H1 (cell line): ENCODE measurements at regions not wholly inside any gene's neighbourhood (a gene's known extent, or its start where the extent isn't known, plus 50 kb on each side); places are given as distances from the start of the nearest gene placed in this dataset.

Experiments
- CTCF ChIA-PET: fragments of 300-600 bp; sonication (Branson Sonifier 250); formaldehyde crosslinking; loops from one replicate; lab custom pipeline; 2021; ENCODE audit not compliant: partially characterized antibody; lab: Charles Lee
- POLR2A ChIA-PET: fragments of 300-600 bp; sonication (Branson Sonifier 250); formaldehyde crosslinking; loops from one replicate; lab custom pipeline; 2021; ENCODE audit warnings: inconsistent platforms; ENCODE audit not compliant: partially characterized antibody; lab: Charles Lee
- DNase-seq, 2 experiments: peaks; one replicate each; pipeline versions ENCODE4 v3.0.0 to v3.0.0-alpha.2; 2010 to 2022; ENCODE audit warnings: low spot score in 2 of 2, low read depth in 1 of 2, mixed read lengths in 1 of 2
- FAIRE-seq: peaks from 2 replicates; lab custom pipeline; 2011; peaks lifted over from hg19 to GRCh38; lab: Jason Lieb, UNC
- H2AFZ ChIP-seq: 2 replicates; pipeline ENCODE4 v1.8.1; 2012; ENCODE audit warnings: low read length, inconsistent platforms
- H2AK5ac ChIP-seq: 2 replicates; pipeline ENCODE4 v1.6.1; 2013; ENCODE audit warnings: low read depth, low read length
- H2BK120ac ChIP-seq: replicated peaks from 2 replicates; pipeline ENCODE3; 2013; ENCODE audit warnings: low read depth, low read length, inconsistent platforms
- H2BK12ac ChIP-seq: 2 replicates; pipeline ENCODE4 v1.6.1; 2013; ENCODE audit warnings: low read depth, low read length
- H2BK15ac ChIP-seq: 2 replicates; pipeline ENCODE4 v1.6.1; 2013; ENCODE audit warnings: low read length
- H2BK20ac ChIP-seq: 2 replicates; pipeline ENCODE4 v1.6.1; 2013; ENCODE audit warnings: low read length
- H2BK5ac ChIP-seq: 2 replicates; pipeline ENCODE4 v1.6.1; 2013; ENCODE audit warnings: low read depth, low read length
- H3K14ac ChIP-seq: 2 replicates; pipeline ENCODE4 v1.6.1; 2013; ENCODE audit warnings: inconsistent platforms; ENCODE audit not compliant: insufficient read length
- H3K18ac ChIP-seq: 2 replicates; pipeline ENCODE4 v1.6.1; 2013; ENCODE audit warnings: low read length; ENCODE audit errors: extremely low read depth
- H3K23ac ChIP-seq: 2 replicates; pipeline ENCODE4 v1.6.1; 2013; ENCODE audit warnings: inconsistent platforms; ENCODE audit not compliant: insufficient read length
- H3K23me2 ChIP-seq: 2 replicates; pipeline ENCODE4 v1.6.1; 2013; ENCODE audit warnings: low read depth, low read length
- H3K27ac ChIP-seq: 2 replicates; pipeline ENCODE4 v1.6.1; 2011; ENCODE audit warnings: low read depth, low read length, inconsistent platforms
- H3K27me3 ChIP-seq, 4 experiments: replicated peaks in 1 of 4; 1 replicate in 1 of 4; 2 replicates in 3 of 4; pipeline versions ENCODE4 v1.6.1 to v1.8.1; 2011 to 2013; ENCODE audit warnings: low read length in 3 of 4, mild to moderate bottlenecking in 3 of 4, inconsistent platforms in 2 of 4, mixed read lengths in 2 of 4, moderate library complexity in 1 of 4; ENCODE audit not compliant: control insufficient read depth in 3 of 4, insufficient read depth in 3 of 4; ENCODE audit errors: extremely low read depth in 1 of 4
- H3K36me3 ChIP-seq, 4 experiments: 2 replicates each; pipeline versions ENCODE4 v1.6.1 to v1.8.1; 2011 to 2013; ENCODE audit warnings: mild to moderate bottlenecking in 4 of 4, low read length in 3 of 4, moderate library complexity in 2 of 4, control low read depth in 1 of 4, inconsistent platforms in 1 of 4; ENCODE audit not compliant: insufficient read depth in 4 of 4, control insufficient read depth in 2 of 4
- H3K4ac ChIP-seq: replicated peaks from 2 replicates; pipeline ENCODE3; 2013; ENCODE audit warnings: low read length, low read depth, mixed read lengths, inconsistent platforms; ENCODE audit not compliant: insufficient read length
- H3K4me1 ChIP-seq, 4 experiments: replicated peaks in 1 of 4; 1 replicate in 1 of 4; 2 replicates in 3 of 4; pipeline versions ENCODE4 v1.6.1 to v1.8.1; 2011 to 2013; ENCODE audit warnings: low read length in 3 of 4, inconsistent platforms in 2 of 4, mixed read lengths in 1 of 4; ENCODE audit not compliant: insufficient read depth in 4 of 4, control insufficient read depth in 3 of 4
- H3K4me2 ChIP-seq, 2 experiments: 2 replicates each; pipeline versions ENCODE4 v1.6.1 to v1.8.1; 2011 to 2013; ENCODE audit warnings: low read depth in 2 of 2, low read length in 2 of 2, control low read depth in 1 of 2, inconsistent platforms in 1 of 2, mild to moderate bottlenecking in 1 of 2; ENCODE audit not compliant: insufficient read depth in 1 of 2
- H3K4me3 ChIP-seq, 4 experiments: fragments of 200-600, 300-600 bp in 1 of 4; sonication (generic), shearing (Covaris generic), sonication (Bioruptor Twin) in 1 of 4; 2 replicates each; pipeline versions ENCODE4 v1.5.1 to v1.8.1; 2011 to 2016; ENCODE audit warnings: low read length in 4 of 4, low read depth in 3 of 4, control low read depth in 2 of 4, inconsistent platforms in 2 of 4, mild to moderate bottlenecking in 2 of 4, mixed read lengths in 1 of 4, moderate library complexity in 1 of 4; ENCODE audit not compliant: insufficient read depth in 2 of 4; ENCODE audit errors: extremely low read depth in 1 of 4
- H3K56ac ChIP-seq: replicated peaks from 2 replicates; pipeline ENCODE3; 2013; ENCODE audit warnings: low read depth, mild to moderate bottlenecking, mixed read lengths, low read length, inconsistent platforms; ENCODE audit not compliant: insufficient read length
- H3K79me1 ChIP-seq: 2 replicates; pipeline ENCODE4 v1.6.1; 2013; ENCODE audit warnings: low read depth, low read length, control low read depth
- H3K79me2 ChIP-seq, 2 experiments: 2 replicates each; pipeline versions ENCODE4 v1.6.1 to v1.8.1; 2012 to 2013; ENCODE audit warnings: low read length in 2 of 2, mild to moderate bottlenecking in 2 of 2, inconsistent platforms in 1 of 2; ENCODE audit not compliant: insufficient read depth in 2 of 2, control insufficient read depth in 1 of 2
- H3K9ac ChIP-seq, 4 experiments: replicated peaks in 1 of 4; 1 replicate in 1 of 4; 2 replicates in 3 of 4; pipeline versions ENCODE4 v1.6.1 to v1.8.1; 2011 to 2013; ENCODE audit warnings: low read depth in 3 of 4, low read length in 3 of 4, control low read depth in 2 of 4, mild to moderate bottlenecking in 2 of 4, moderate library complexity in 2 of 4, inconsistent platforms in 1 of 4; ENCODE audit errors: extremely low read depth in 1 of 4
- H3K9me3 ChIP-seq, 2 experiments: 2 replicates each; pipeline versions ENCODE4 v1.6.1 to v1.8.1; 2012 to 2013; ENCODE audit warnings: mild to moderate bottlenecking in 2 of 2, moderate library complexity in 2 of 2, control low read depth in 1 of 2, inconsistent platforms in 1 of 2, low read depth in 1 of 2, low read length in 1 of 2, mixed read lengths in 1 of 2; ENCODE audit not compliant: insufficient read depth in 2 of 2
- H4K20me1 ChIP-seq, 2 experiments: replicated peaks in 1 of 2; 2 replicates each; pipeline versions ENCODE3 to v1.8.1; 2011 to 2013; ENCODE audit warnings: inconsistent platforms in 2 of 2, low read length in 2 of 2, mild to moderate bottlenecking in 1 of 2; ENCODE audit not compliant: insufficient read depth in 2 of 2, control insufficient read depth in 1 of 2
- H4K5ac ChIP-seq: 2 replicates; pipeline ENCODE4 v1.6.1; 2013; ENCODE audit warnings: low read length, low read depth, mixed read lengths, inconsistent platforms; ENCODE audit not compliant: insufficient read length
- H4K8ac ChIP-seq: 2 replicates; pipeline ENCODE4 v1.8.0; 2013; ENCODE audit warnings: mild to moderate bottlenecking, moderate library complexity, low read length, inconsistent platforms; ENCODE audit not compliant: insufficient read depth; ENCODE audit errors: extremely low read depth
- H4K91ac ChIP-seq: replicated peaks from 2 replicates; pipeline ENCODE3; 2013; ENCODE audit warnings: low read length, mixed read lengths, inconsistent platforms; ENCODE audit not compliant: insufficient read length
- ATF2 ChIP-seq: IDR thresholded peaks from 2 replicates; pipeline ENCODE4 v1.6.1; 2012; ENCODE audit warnings: low read length, inconsistent platforms
- BCL11A ChIP-seq, 2 experiments: IDR thresholded peaks; one replicate each; pipeline ENCODE4 v1.6.1; 2011; ENCODE audit warnings: low read depth in 2 of 2, low read length in 2 of 2, mild to moderate bottlenecking in 2 of 2
- EP300 ChIP-seq, 2 experiments: IDR thresholded peaks; 1 replicate in 1 of 2; 2 replicates in 1 of 2; pipeline ENCODE4 v1.6.1; 2011 to 2012; ENCODE audit warnings: low read depth in 2 of 2, low read length in 2 of 2, mild to moderate bottlenecking in 2 of 2, borderline replicate concordance in 1 of 2, inconsistent platforms in 1 of 2, moderate library complexity in 1 of 2
- POU5F1 ChIP-seq: IDR thresholded peaks from 2 replicates; pipeline ENCODE4 v1.6.1; 2011; ENCODE audit warnings: low read depth, mild to moderate bottlenecking, low read length, moderate library complexity
- TEAD4 ChIP-seq: IDR thresholded peaks from 2 replicates; pipeline ENCODE4 v1.6.1; 2012; ENCODE audit warnings: low read depth, low read length, inconsistent platforms, mixed read lengths
- WGBS, 2 experiments: shearing (Covaris generic) in 1 of 2; methylation state at CpG; one replicate each; pipeline versions ENCODE4 v1.1.6 to v1.1.7; 2013 to 2015; ENCODE audit warnings: low lambda C conversion rate in 2 of 2, mixed read lengths in 2 of 2, inconsistent platforms in 1 of 2, low coverage in 1 of 2, missing lambda C conversion rate in 1 of 2; ENCODE audit not compliant: insufficient replicate concordance in 2 of 2, insufficient coverage in 1 of 2, insufficient read length in 1 of 2; ENCODE audit errors: extremely low coverage in 1 of 2, missing lambda C conversion rate in 1 of 2; 5-methylcytosine and 5-hydroxymethylcytosine counted together

DNA sequence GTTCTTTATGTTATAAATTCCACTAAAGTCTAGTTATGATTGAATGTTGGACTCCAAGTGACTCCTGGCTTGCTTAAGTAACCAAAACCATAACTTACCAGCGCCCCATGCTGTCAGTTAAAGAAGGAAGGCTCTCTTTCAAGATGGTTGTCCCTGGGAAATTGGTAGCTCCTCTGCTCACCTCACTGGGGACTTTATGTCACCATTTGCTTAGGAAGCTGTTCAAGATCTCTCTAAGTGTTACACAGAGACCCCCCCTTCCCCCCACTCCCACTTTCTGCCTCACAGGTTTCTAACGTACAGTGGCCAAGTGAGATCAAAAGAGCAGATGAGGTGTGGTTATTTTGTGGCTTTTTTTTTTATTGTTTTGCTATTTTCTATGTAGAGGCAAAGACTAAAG is 301.8 kb downstream of the AASDHPPT start:
- no peak overlapping the region for H2BK20ac ChIP-seq
- no peak overlapping the region for H4K8ac ChIP-seq
- H3K23ac ChIP-seq = no peak overlapping the region
- no peak overlapping the region for H3K9ac ChIP-seq
- H3K27ac ChIP-seq = no peak overlapping the region
- no peak overlapping the region for H2AK5ac ChIP-seq
- H4K20me1 ChIP-seq = no peaks in the 10 kb centered on the region
- H3K9me3 ChIP-seq = no peaks in the 10 kb centered on the region
- H2AFZ ChIP-seq = peak overlapping the region; percentile 67; the same call in 1 of the 2 replicates
- no peaks in the 10 kb centered on the region for H3K79me1 ChIP-seq
- ChIA-PET POLR2A (interaction anchor here (0.6 kb wide), 1 partner anchor 566 kb away, joined by 3 read pairs; no protein-coding TSS in a partner anchor), CTCF (interaction anchor here (0.7 to 1.1 kb wide), 2 partner anchors 15 to 198 kb away, joined by 3 to 4 read pairs; no protein-coding TSS in a partner anchor)
- H3K36me3 ChIP-seq = no peaks in the 10 kb centered on the region
- H3K79me2 ChIP-seq = no peaks in the 10 kb centered on the region
- H2BK120ac ChIP-seq = no peak overlapping the region
- H3K18ac ChIP-seq = no peak overlapping the region
- DNase-seq = no peak
- no peak overlapping the region for H3K56ac ChIP-seq
- no peak overlapping the region for H3K4me2 ChIP-seq
- H3K4me1 ChIP-seq = peaks cover 0 to 2% (median 0%) of the 10 kb centered on the region in 4 experiments; a peak in 1 of 7 replicates
- H4K91ac ChIP-seq = no peak overlapping the region
- no peak overlapping the region for H2BK12ac ChIP-seq
- 82% methylated on average over 2 of the region's 2 CpGs; no CpG with 5 or more reads in 1 of the 2 experiments for WGBS, 2 experiments
- no peak overlapping the region for H2BK5ac ChIP-seq
- no peaks in the 10 kb centered on the region for H3K23me2 ChIP-seq
- no peak overlapping the region for H3K4ac ChIP-seq
- no peaks in the 10 kb centered on the region for H3K27me3 ChIP-seq
- FAIRE-seq = no peak
- no peak overlapping the region for H3K4me3 ChIP-seq
- no peak overlapping the region for H4K5ac ChIP-seq
- H3K14ac ChIP-seq = no peak overlapping the region
- H2BK15ac ChIP-seq = no peak overlapping the region
- no peak for TF ChIP-seq BCL11A (IDR thresholded peaks at IDR 0.05; ENCODE audit: low read depth in 2 of 2, low read length in 2 of 2)
- TF ChIP-seq TEAD4 = no peak
- no peak for TF ChIP-seq EP300 (IDR thresholded peaks at IDR 0.05; ENCODE audit: borderline replicate concordance in 1 of 2, low read depth in 2 of 2, low read length in 2 of 2)
- no peak for TF ChIP-seq ATF2
- TF ChIP-seq POU5F1 = no peak
